ENCODE measurements at regions not wholly inside any gene's neighbourhood (a gene's known extent, or its start where the extent isn't known, plus 50 kb on each side); places are given as distances from the start of the nearest gene placed in this dataset.

DNA sequence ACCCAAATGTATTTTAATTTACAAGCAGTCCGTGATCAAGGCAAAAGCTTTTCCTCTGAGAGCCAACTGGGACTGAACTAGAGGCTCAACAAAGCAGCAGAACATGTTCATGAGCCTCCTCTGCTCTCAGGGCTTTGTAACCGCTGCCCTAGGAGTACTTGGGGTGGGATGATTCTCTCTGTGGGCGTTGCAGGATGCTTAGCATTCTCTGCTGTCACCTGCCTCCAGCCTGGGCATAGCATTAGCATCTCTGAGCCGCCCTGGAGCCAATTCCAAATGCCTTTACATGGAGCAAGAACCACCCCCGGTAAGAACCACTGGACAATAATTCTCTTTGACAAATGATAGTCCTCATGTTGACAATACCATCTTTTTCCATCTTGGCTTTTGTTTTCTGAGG is 237.6 kb upstream of the CDH4 start:
- DNase-seq (ENCODE audit: low spot score), result no peak

DNA sequence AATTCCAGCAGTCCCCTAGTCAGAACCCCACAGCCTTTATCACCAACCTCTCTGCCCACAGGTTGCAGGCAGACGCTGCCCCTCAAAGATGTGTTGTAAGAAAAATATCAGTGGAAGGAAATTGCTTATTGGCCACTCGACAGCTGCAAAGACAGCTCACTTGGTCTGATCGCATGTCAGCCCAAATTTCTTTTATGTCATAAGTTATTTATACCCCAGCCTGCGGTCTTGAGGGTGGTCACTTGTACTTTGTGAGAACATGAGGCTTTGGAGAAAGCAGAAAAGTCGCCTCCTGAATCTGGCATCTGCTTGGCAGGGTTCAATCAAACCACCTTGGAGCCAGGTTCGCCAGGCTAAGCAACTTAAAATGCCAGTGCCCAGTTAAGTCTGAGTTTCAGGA is 236.5 kb upstream of the CDH4 start:
- no peak for DNase-seq (ENCODE audit: low spot score)

DNA sequence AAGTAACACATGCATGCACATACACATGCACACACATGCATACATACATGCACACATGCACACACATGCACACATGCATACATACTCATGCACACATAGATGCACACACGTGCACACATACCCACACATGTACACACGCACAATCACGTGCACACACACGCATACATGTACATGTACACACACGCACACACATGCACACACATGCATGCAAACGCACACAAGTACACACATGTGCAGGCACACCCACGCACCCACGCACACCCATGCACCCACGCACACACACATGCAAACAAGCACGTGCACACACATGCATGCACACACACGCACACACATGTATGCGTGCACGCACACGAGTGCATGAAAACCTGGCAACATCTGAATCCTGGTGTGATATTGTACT is 232.7 kb upstream of the CDH4 start:
- no peak for DNase-seq (ENCODE audit: low spot score)

DNA sequence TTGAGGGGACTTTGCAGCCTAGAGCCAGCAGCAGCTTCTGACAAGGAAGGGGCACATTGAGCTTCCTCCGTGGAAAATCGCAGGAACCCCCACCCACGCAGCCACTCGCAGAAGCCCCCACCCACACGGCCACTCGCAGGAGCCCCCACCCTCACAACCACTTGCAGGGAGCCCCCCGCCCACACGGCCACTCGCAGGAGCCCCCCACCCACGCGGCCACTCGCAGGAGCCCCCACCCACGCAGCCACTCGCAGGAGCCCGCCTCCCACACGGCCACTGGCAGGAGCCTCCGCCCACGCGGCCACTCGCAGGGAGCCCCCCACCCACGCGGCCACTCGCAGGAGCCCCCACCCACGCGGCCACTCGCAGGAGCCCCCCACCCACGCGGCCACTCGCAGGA is 228.4 kb upstream of the CDH4 start:
- no peak for DNase-seq (ENCODE audit: low spot score)

DNA sequence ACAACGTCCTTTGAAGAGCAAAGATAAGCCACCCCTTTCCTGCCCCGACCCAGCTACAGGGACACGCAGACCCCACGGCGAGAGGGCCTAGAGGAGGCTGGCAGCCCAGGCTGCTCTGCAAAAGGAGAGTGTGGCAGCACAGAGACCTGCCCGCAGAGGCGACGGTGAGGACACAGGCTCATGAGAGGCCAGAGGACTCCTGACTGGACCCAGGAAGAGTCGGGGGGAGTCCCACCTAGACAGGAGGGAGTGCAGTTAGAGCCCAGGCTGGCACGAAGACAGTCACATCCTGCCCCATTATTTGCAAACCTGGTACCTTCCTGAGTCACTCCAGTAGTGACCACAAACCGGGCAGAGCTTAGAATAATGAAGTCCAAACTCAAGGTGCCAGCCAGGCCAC is 227.7 kb upstream of the CDH4 start:
- no peak for DNase-seq (ENCODE audit: low spot score)

DNA sequence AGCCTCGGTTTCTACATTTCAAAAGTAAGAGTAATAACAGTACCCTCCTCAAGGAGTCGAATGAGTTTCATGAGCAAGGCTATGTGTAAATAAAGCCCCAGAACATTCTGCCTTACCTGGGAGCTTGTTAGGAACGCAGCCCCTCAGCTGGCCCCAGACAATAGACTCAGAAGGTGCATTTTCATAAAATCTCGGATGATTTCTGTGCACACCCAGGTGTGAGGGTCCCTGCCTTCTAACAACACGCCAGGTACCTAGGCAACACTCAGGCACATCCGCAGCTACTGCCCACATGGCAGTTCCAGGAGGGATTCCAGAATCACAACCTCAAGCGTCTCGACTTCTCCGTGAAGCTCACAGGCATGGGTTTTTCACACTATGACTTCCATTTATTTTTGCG is 226.5 kb upstream of the CDH4 start:
- no peak for DNase-seq (ENCODE audit: low spot score)

DNA sequence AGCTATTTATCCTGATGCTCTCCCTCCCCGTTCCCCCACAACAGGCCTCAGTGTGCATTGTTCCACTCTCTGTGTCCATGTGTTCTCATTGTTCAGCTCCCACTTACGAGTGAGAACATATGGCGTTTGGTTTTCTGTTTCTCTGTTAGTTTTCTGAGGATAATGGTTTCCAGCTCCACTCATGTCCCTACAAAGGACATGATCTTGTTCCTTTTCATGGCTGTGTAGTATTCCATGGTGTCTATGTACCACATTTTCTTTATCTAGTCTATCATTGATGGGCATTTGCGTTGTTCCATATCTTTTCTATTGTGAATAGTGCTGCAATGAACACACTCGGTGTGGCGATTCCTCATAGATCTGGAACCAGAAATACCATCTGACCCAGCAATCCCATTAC is 225.9 kb upstream of the CDH4 start:
- DNase-seq (ENCODE audit: low spot score), result no peak

DNA sequence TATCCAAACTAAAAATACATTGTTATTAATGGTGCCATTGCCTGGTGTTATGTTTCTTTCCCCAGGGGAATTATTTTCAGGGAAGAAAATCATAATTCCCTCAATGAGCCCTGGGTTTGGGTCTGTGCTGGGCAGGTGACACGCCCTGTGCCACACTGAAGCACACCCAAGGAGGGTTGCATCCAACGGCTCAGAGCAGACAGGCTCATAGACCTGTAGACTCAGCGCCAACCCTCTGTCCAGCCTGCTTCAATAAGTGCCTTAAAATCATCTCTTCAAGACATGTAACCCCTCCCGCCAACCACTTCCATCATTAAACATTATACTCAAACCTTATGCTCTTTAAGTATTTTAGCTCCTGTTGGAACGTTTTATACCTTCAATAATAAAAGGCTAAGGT is 225.3 kb upstream of the CDH4 start:
- no peak for DNase-seq (ENCODE audit: low spot score)

DNA sequence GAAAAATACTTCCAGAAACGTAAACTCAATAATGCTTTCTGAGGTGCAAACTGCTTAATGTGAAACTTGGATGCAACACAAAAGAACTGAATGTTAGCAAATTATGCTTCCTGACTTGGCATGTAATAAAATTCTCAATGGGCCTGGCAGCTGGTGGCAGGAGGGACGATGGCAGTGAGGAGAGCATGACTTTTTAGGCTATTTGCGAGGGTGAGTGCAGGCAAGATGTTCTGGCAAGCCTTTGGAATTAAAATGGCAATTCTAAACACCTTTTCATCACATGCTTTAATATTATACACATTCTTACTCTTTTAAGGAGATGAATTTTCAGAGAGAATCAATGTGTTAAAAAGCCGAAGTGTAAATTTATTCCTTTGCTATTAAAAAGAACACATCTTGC is 224.8 kb upstream of the CDH4 start:
- DNase-seq (ENCODE audit: low spot score), result no peak

DNA sequence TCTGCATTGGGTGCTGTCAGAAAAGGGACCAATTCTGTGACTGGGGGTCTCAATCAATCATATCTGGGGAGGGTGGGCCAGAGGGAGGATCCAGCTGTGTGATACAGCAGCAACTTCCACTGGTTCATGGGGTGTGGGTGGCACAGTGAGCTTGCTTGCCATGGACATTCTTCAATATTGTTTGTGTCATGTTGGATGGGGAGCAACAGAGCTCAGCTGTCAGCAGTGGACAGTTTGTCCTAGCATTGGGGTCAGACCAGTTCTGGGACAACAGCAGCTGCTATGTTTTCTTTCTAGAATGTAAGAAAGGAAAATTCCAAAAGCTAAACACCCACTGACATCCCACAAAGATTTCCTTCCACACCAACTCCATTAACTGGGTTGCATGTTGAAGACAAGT is 221.9 kb upstream of the CDH4 start:
- DNase-seq (ENCODE audit: low spot score), result no peak

DNA sequence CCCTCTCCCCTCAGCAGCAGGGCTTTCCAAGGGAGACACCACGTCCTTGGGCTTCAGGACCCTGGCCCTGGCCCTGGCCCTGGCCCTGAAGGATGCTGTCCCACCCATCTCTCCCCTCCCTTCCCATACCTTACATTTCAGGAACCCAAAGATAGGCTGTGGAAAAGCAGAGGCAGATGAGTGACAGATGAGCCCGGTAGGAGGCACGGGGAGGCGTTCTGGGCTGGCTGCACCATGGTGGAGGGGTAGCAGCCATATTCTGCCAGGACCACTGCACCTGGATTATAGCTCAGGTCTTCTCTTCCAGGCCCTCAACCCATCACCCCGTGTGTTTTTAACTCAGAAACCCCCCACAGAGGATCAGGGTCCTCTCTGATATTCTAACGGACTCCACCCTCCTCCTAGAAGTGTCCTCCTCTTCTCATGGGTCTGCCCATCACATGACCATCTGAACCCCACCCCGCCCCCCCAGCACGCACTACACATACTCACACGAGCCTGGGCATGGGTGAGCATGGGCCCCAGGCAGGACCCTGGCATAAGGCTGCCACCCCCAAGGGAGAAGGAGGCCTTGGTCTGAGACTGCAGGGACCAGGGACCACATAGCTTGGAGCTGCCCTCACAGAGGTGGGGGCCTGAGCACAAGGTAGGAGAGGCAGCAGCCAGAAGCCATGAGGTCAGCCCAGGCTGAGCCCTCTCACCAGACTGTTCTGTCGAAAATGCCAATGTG is 220.8 kb upstream of the CDH4 start:
- no peak for DNase-seq (ENCODE audit: low spot score)

DNA sequence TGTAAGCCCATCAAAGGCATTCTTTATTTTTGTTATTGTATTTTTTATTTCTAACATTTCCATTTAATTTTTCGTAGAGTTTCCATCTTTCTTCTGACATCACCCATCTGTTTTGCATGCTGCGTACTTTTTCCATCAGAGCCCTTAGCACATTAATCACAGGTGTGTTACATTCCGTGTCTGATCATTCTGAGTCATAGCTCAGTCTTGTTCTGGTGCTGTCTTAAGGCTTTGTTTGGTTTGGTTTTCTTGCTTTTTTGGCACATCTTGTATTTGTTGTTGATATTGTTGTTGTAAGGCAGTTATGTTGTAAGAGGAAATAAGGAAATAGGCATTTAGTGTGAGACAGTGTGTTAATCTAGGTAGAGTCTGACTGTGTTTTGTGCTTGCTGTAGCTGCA is 214.6 kb upstream of the CDH4 start:
- no peak for DNase-seq (ENCODE audit: low spot score)

DNA sequence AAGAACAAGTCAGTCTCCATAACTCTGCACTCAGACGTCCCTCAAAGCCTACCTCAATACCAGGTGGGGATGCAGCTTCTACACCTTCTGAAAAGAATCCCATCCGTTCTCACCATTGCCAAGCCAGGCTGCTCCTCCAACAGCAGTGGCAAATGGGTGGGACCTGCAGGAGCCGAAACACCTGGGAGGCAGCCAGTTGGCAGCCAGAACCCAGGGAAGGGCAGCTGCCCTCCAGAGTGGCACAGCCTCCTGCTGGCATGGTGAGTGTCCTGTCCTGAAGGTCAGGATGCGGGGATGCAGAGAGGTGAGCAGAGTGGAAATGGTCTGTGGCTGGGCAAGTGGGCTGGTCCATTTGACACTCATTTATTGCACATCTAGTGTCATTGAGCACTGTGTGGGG is 210.6 kb upstream of the CDH4 start:
- no peak for DNase-seq (ENCODE audit: low spot score)

DNA sequence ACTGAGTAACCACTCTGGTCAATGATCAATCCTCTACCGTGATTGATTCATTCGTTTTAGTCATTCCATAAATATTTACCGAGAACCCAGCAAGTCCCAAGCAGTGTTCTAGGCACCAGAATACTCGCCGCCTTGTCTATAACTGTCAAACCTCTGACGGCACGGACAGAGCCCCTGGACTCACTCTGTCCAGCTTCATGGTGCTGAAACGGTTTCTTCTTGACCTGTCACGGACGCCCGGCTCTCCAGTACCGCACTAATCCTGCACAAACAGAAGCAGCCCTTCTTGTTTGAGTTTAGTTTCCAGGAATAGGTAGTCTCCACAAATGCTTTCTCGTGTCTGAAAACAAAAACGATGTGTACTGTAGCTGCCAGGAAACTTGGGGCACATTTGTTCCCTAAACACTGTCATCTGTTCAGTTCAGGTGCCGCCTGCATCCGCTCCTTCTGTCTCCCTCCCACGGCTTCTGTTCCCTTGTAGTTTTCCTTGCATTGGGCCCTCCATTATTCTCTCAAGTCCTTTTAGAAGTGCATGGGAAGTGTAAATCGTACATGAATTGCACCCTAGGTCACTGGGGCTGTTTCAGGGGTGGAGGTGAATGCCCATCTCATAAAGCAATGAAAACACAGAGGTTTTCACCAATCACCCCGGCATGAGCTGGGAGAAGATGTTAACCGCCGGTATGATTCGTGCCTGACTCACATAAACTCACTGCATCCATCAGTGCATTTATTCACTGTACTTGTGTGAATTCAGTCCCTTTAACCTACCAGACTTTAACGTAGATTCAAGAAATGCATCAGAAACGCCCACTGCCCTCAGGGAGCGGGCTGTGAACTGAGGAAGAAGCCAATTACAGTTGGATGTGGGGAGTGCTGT is 209.3 kb upstream of the CDH4 start:
- DNase-seq (ENCODE audit: low spot score), result no peak

DNA sequence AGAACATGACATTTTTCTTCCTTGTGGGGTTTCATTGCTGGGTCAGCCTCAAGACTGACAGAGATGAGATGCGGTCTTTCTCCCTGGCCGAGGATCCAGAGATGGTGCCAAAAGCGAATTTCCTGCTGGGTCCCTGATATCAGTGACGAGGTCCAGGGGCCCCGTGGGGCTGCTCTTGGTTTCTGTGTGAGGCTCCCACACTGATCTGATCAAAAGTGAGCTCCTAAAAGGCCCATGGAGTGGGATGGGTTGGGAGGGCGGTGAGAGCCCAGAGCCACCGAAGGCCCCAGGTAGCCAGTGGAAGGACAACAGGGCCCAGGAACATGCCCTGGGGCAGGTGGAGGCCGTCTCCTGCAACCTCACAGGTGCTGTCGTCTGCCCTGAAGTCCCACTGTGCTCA is 208.4 kb upstream of the CDH4 start:
- DNase-seq (ENCODE audit: low spot score), result no peak

DNA sequence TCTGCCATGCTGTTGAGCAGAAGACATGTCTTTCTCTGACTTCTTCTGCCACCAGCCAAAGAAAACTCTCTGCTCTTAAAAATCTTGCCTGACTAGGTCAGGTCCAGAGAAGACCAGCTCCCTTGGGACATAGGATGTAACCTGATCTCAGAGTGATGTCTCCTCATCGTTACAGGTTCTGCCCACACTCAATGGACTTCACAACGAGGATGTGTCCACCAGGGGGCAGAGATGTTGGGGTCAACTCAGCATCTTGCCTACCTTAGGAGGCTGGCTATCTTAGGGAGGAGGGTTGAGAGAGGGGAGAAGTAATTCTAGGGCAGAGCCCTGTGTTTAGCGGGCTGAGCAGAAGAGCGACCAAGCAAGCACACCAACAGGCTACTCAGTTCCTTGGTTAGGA is 207.6 kb upstream of the CDH4 start:
- no peak for DNase-seq (ENCODE audit: low spot score)

DNA sequence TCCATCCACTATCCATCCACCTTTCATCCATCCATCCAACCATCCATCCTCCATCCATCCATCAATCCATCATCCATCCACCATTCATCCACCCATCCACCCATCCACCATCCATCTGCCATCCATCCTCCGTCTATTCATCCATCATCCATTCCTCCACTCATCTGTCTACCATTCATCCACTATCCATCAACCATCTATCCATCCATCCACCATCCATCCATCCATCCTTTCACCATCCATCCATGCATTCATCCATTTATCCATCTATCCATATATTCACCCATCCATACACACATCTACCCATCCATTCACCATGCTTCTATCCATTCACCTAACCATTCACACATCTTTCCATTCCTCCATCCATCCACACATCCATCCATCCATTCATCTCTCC is 207.0 kb upstream of the CDH4 start:
- no peak for DNase-seq (ENCODE audit: low spot score)

DNA sequence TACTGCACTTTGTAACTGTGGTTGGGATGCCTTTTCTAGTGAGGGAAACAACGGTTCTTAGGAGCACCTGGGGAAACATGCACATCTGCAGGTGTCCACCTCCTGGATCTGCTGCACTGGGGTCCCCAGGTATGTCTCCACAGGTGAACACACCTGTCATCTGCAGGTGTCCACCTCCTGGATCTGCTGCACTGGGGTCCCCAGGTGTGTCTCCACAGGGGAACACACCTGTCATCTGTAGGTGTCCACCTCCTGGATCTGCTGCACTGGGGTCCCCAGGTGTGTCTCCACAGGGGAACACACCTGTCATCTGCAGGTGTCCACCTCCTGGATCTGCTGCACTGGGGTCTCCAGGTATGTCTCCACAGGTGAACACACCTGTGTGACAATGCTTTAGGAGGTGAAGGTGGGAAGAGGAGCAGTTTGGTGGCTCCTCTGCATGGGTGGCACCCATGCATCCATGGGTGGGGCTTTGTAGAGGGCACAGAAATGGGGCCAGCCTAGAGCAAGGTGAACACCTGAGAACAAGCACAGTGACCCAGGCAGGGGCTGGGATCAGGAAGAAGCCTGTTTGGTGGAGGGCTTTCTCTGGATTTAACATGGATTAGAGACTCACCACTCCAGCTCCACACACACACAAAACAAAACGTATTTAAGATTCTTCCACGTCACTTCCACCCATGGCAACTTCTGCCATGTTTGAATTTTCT is 206.0 kb upstream of the CDH4 start:
- no peak for DNase-seq (ENCODE audit: low spot score)

DNA sequence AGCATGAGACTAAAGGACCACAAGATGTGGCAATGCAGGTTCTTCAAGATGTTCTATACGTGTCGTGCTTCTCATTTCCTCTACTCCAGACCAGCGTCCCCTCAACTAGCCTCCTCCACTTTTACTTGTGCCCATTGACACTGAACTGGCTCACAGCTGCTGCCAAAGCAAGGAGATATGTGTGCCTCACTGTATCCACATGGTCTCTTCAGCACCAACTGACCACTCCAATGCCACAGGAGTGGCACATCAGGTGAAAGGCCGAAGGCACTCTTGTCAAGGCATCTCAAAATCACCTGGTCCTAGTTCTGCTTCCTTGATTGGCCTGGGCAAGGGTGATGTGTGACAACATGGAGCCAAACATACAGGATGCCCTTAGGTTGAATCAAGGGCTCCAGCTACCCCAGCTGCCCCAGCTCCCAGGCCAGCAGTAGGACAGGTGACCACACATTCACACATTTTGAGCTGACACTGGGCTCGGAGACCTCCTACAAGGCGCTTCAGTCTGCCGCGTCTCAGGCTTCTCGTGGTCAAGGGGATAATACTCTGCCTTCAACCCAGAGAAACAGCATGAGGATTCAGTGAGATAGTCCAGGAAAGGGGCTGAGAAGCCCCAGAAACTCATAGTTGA is 205.2 kb upstream of the CDH4 start:
- no peak for DNase-seq (ENCODE audit: low spot score)

DNA sequence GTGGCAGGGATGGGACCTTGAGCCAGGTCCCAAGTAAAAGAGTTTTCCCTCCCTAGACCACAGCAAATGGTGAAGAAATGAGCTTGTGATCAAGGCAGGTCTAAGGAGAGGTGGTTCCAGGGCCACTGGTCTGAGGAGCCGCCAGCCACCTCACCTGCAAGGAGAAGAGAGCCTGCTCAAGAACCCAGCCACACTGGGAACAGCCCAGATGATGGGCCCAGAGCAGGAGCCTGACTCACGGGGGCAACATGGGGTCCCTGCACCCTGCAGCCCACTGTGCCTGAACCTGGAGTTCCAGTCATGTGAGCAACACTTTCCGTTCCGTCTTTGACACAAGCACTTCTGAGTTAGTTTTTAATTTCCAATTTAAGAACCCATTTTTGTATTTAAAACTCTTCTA is 204.5 kb upstream of the CDH4 start:
- DNase-seq (ENCODE audit: low spot score), result no peak

DNA sequence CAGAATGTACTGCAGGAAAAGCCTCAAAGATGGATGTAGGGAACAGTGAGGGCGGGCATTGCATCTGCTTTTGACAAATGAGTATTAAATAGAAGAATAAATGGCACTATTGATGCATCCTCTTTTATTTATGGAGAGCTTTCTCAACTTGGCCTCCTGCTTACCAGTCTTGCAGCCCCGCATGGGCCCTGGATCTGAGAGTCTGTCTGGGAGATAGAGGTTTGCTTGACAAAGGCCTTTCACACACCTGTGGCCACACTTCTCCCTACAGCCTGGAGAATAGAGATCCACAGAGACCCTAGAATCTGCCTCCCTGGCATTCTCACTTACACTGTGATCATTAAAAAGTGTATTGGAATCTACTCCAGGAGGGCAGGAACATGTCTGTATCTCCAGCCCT is 203.8 kb upstream of the CDH4 start:
- DNase-seq (ENCODE audit: low spot score), result no peak

DNA sequence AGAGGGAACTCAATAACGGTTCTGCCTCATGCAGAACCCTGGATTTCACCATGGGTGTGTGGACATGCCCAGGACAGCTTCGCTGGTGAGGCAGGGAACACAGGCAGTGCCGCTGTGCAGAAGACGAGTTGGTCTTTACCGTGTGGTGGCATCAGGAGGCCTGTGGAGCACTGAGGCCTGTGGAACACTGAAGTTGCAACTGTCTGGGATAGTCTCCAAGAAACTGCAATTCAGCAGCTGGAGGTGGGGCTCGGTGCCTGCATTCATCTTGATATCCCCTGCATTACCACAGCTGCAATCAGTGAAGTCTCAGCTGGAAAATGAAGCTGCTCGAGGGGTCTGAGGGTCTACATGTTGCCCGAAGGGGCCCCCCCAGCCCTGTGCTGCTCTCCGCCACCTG is 202.4 kb upstream of the CDH4 start:
- no peak for DNase-seq (ENCODE audit: low spot score)

Data from CD4-positive, alpha-beta T cell treated with Interleukin-6 at 100 ng/mL for 8 hours (primary cell).